SIG-M5 (cell line): ENCODE measurements at regions not wholly inside any gene's neighbourhood (a gene's known extent, or its start where the extent isn't known, plus 50 kb on each side); places are given as distances from the start of the nearest gene placed in this dataset.
"Not testable (repeated sequence)": the region's sequence is repeated elsewhere in the genome, so short reads cannot be mapped to it uniquely, and the experiment has no call there.

Source experiments
- DNase-seq: peaks from one replicate; lab custom pipeline; 2025; lab: John Stamatoyannopoulos, UW

- DNase-seq: no peak
Observed at GRCh38 chr6:125354649-125355048, 52.9 kb upstream of the HDDC2 start.

- no peak for DNase-seq
Observed at GRCh38 chr6:125356884-125357283, 55.1 kb upstream of the HDDC2 start.

GRCh38 chr6:125357515-125358256 lies 55.9 kb upstream of the HDDC2 start:
- DNase-seq: no peak

GRCh38 chr6:125358898-125359297 lies 57.1 kb upstream of the HDDC2 start:
- no peak for DNase-seq

GRCh38 chr6:125361868-125362267 lies 60.1 kb upstream of the HDDC2 start:
- DNase-seq: no peak

- DNase-seq: no peak
Observed at GRCh38 chr6:125363039-125363823, 61.5 kb upstream of the HDDC2 start.

- DNase-seq: no peak
Observed at GRCh38 chr6:125363824-125364165, 62.0 kb upstream of the HDDC2 start.

GRCh38 chr6:125365230-125365629 lies 63.5 kb upstream of the HDDC2 start:
- no peak for DNase-seq

- DNase-seq: no peak
Observed at GRCh38 chr6:125367036-125367782, 65.4 kb upstream of the HDDC2 start.

GRCh38 chr6:125370343-125370742 lies 68.6 kb upstream of the HDDC2 start:
- no peak for DNase-seq

GRCh38 chr6:125375013-125375412 lies 73.2 kb upstream of the HDDC2 start:
- DNase-seq: no peak

GRCh38 chr6:125375821-125376220 lies 74.1 kb upstream of the HDDC2 start:
- DNase-seq: no peak

- peak; percentile 30 for DNase-seq
Observed at GRCh38 chr6:125377621-125378020, 75.9 kb upstream of the HDDC2 start.

GRCh38 chr6:125379174-125379573 lies 77.4 kb upstream of the HDDC2 start:
- DNase-seq: no peak

- no peak for DNase-seq
Observed at GRCh38 chr6:125380474-125380873, 78.7 kb upstream of the HDDC2 start.

- not testable (repeated sequence) for DNase-seq
Observed at GRCh38 chr6:125386337-125386736, 84.6 kb upstream of the HDDC2 start.

- DNase-seq: no peak
Observed at GRCh38 chr6:125392682-125393081, 90.9 kb upstream of the HDDC2 start.

GRCh38 chr6:125393449-125393858 lies 91.7 kb upstream of the HDDC2 start:
- no peak for DNase-seq

- DNase-seq: no peak
Observed at GRCh38 chr6:125406741-125407140, 105.0 kb upstream of the HDDC2 start.

GRCh38 chr6:125414507-125414906 lies 112.7 kb upstream of the HDDC2 start:
- DNase-seq: no peak

- no peak for DNase-seq
Observed at GRCh38 chr6:125415913-125416312, 114.1 kb upstream of the HDDC2 start.

- no peak for DNase-seq
Observed at GRCh38 chr6:125421836-125422235, 120.1 kb upstream of the HDDC2 start.

- no peak for DNase-seq
Observed at GRCh38 chr6:125423047-125423446, 121.3 kb upstream of the HDDC2 start.
